DND-41 (cell line): ENCODE measurements at regions not wholly inside any gene's neighbourhood (a gene's known extent, or its start where the extent isn't known, plus 50 kb on each side); places are given as distances from the start of the nearest gene placed in this dataset.
"Not testable (repeated sequence)": the region's sequence is repeated elsewhere in the genome, so short reads cannot be mapped to it uniquely, and the experiment has no call there.

Experiments used
- ATAC-seq: fragments of 200-7000 bp; cut with Tn5 transposase; 3 replicates; pipeline ENCODE4 v1.9.1; 2021; ENCODE audit warnings: low read depth; ENCODE audit not compliant: insufficient read depth
- DNase-seq: peaks from one replicate; pipeline ENCODE4 v3.0.0-alpha.2; 2020
- H2AFZ ChIP-seq: 2 replicates; pipeline ENCODE4 v1.6.0; 2012; ENCODE audit warnings: low read depth, low read length
- H3K27ac ChIP-seq: 2 replicates; pipeline ENCODE4 v1.5.1; 2012; ENCODE audit warnings: low read length, inconsistent platforms
- H3K27me3 ChIP-seq: fragments of 200-600 bp; sonication (generic); 2 replicates; pipeline ENCODE4 v1.6.0; 2012; ENCODE audit warnings: low read length, mild to moderate bottlenecking, inconsistent platforms; ENCODE audit not compliant: insufficient read depth, poor library complexity
- H3K36me3 ChIP-seq: 2 replicates; pipeline ENCODE4 v1.5.1; 2012; ENCODE audit warnings: low read length, inconsistent platforms; ENCODE audit not compliant: insufficient read depth
- H3K4me1 ChIP-seq: 2 replicates; pipeline ENCODE4 v1.5.1; 2012; ENCODE audit warnings: mild to moderate bottlenecking, low read length; ENCODE audit not compliant: insufficient read depth
- H3K4me2 ChIP-seq: 2 replicates; pipeline ENCODE4 v1.6.0; 2012; ENCODE audit warnings: mild to moderate bottlenecking, moderate library complexity, low read length, inconsistent platforms; ENCODE audit not compliant: insufficient read depth
- H3K4me3 ChIP-seq, 2 experiments: fragments of 200-600 bp in 1 of 2; shearing (Covaris generic) in 1 of 2; 2 replicates each; pipeline ENCODE4 v1.5.1; 2012 to 2016; ENCODE audit warnings: inconsistent platforms in 2 of 2, low read length in 2 of 2, mild to moderate bottlenecking in 2 of 2, low read depth in 1 of 2, moderate library complexity in 1 of 2
- H3K79me2 ChIP-seq: 2 replicates; pipeline ENCODE4 v1.6.0; 2012; ENCODE audit warnings: low read length, inconsistent platforms; ENCODE audit not compliant: insufficient read depth
- H3K9ac ChIP-seq: 2 replicates; pipeline ENCODE4 v1.6.0; 2012; ENCODE audit warnings: low read depth, mild to moderate bottlenecking, inconsistent platforms, low read length, moderate library complexity
- H3K9me3 ChIP-seq: 2 replicates; pipeline ENCODE4 v1.5.1; 2012; ENCODE audit warnings: low read length, moderate library complexity, mild to moderate bottlenecking, inconsistent platforms; ENCODE audit not compliant: insufficient read depth, severe bottlenecking
- H4K20me1 ChIP-seq: 2 replicates; pipeline ENCODE4 v1.6.0; 2012; ENCODE audit warnings: low read length; ENCODE audit not compliant: insufficient read depth
- EZH2 ChIP-seq: IDR thresholded peaks from 3 replicates; pipeline ENCODE4 v1.6.1; 2012; ENCODE audit warnings: borderline replicate concordance, low read depth, mild to moderate bottlenecking, moderate library complexity, low read length, inconsistent platforms; ENCODE audit not compliant: severe bottlenecking
- TF ChIP-seq, protein P1 (sequence below): IDR thresholded peaks from 2 replicates; pipeline ENCODE4 v1.5.1; 2012; ENCODE audit warnings: borderline replicate concordance, low read length, moderate library complexity, mild to moderate bottlenecking; ENCODE audit not compliant: poor library complexity, severe bottlenecking; ENCODE audit errors: extremely low read depth

DNA sequence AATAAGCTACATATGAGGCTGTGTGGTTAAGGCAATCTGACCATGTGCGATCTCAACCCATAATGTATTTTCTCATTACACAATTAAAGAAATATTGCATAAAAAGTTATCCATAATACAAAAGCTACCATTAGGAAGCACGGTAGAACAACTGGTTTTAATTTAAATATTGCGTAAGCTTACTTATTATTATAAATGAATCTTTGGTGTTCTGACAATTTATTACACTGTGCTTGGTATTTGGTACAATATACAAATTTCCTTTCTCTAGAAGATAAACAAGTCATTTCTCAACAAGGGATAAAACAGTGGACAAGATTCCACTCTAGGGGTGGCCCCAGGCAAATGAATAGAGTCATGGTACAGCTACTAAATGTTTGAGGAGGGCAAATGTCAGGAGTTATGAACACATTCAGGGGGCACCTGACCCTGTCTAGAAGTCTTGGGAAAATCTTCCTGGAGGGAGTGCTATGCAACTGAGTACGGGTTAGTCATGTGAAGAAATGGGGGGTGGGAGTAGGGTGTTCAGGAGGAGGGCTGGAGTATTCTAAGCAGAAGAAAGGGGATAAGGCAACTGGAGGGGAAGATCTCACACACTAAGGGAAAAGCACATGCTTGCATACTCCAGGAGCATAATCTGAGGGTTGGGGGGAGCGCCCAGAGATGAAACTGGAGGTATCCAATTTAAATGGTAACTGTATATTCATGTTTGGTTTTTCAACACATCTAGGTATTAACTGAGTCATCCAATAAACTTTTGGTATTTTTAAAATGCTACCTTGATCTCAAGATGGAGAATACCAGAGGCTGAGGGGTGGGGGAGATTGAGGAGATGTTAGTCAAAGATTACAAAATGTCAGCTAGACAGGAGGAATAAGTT, 296.9 kb upstream of the SGK1 start:
- Histone ChIP-seq H4K20me1 (no peaks in the 10 kb centered on the region), H3K36me3 (no peaks in the 10 kb centered on the region), H2AFZ (no peak overlapping the region), H3K4me2 (no peak overlapping the region), H3K9ac (no peak overlapping the region), H3K9me3 (no peaks in the 10 kb centered on the region), H3K4me1 (no peaks in the 10 kb centered on the region), H3K4me3 (no peak overlapping the region), H3K79me2 (no peaks in the 10 kb centered on the region), H3K27me3 (peaks cover 9% of the 10 kb centered on the region), H3K27ac (no peak overlapping the region)
- ATAC-seq (no peak), DNase-seq (no peak)
- TF ChIP-seq, protein P1, sequence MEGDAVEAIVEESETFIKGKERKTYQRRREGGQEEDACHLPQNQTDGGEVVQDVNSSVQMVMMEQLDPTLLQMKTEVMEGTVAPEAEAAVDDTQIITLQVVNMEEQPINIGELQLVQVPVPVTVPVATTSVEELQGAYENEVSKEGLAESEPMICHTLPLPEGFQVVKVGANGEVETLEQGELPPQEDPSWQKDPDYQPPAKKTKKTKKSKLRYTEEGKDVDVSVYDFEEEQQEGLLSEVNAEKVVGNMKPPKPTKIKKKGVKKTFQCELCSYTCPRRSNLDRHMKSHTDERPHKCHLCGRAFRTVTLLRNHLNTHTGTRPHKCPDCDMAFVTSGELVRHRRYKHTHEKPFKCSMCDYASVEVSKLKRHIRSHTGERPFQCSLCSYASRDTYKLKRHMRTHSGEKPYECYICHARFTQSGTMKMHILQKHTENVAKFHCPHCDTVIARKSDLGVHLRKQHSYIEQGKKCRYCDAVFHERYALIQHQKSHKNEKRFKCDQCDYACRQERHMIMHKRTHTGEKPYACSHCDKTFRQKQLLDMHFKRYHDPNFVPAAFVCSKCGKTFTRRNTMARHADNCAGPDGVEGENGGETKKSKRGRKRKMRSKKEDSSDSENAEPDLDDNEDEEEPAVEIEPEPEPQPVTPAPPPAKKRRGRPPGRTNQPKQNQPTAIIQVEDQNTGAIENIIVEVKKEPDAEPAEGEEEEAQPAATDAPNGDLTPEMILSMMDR = no peak
- no peak for TF ChIP-seq EZH2

DNA sequence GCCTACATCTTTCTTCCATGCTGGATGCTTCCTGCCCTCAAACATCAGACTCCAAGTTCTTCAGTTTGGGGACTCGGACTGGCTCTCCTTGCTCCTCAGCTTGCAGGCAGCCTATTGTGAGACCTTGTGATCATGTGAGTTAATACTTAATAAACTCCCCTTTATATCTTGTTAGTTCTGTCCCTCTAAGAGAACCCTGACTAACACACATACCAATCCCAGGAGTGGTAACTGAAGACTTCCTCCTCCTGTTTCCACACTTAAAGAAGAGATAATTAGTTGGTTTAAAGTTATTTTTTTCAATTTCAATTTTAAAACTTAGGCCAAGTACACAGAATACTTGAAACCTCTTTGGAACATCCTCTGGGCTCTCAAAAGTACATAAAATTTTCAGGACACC, 294.2 kb upstream of the SGK1 start:
- not testable (repeated sequence) for H3K27me3 ChIP-seq, DNase-seq, H2AFZ ChIP-seq, H3K9me3 ChIP-seq, H3K79me2 ChIP-seq, H3K36me3 ChIP-seq, H3K9ac ChIP-seq, H3K27ac ChIP-seq, H3K4me3 ChIP-seq, H4K20me1 ChIP-seq, H3K4me1 ChIP-seq, H3K4me2 ChIP-seq, ATAC-seq

DNA sequence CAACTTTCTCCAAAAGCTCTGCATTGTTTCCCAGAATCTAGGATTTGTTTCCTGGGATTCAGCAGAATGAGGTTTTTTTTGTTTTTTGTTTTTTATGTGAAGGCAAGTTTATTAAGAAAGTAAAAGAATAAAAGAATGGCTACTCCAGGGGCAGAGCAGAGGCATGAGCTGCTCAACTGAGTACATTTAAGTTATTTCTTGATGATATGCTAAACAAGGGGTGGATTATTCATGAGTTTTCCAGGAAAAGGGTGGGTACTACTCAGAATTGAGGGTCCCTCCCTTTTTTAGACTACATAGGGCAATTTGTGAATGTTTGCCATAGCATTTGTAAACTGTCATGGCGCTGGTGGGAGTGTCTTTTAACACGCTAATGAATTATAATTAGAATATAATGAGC, 292.5 kb upstream of the SGK1 start:
- ATAC-seq (no peak), DNase-seq (no peak)
- no peaks in the 10 kb centered on the region for H3K27me3 ChIP-seq
- no peak overlapping the region for H3K4me3 ChIP-seq
- no peak overlapping the region for H3K4me2 ChIP-seq
- H4K20me1 ChIP-seq = no peaks in the 10 kb centered on the region
- H3K9me3 ChIP-seq = no peaks in the 10 kb centered on the region
- H3K9ac ChIP-seq = no peak overlapping the region
- no peaks in the 10 kb centered on the region for H3K36me3 ChIP-seq
- no peaks in the 10 kb centered on the region for H3K4me1 ChIP-seq
- no peak overlapping the region for H3K27ac ChIP-seq
- no peak overlapping the region for H2AFZ ChIP-seq
- TF ChIP-seq EZH2 = no peak
- TF ChIP-seq, protein P1 = no peak
- no peaks in the 10 kb centered on the region for H3K79me2 ChIP-seq

DNA sequence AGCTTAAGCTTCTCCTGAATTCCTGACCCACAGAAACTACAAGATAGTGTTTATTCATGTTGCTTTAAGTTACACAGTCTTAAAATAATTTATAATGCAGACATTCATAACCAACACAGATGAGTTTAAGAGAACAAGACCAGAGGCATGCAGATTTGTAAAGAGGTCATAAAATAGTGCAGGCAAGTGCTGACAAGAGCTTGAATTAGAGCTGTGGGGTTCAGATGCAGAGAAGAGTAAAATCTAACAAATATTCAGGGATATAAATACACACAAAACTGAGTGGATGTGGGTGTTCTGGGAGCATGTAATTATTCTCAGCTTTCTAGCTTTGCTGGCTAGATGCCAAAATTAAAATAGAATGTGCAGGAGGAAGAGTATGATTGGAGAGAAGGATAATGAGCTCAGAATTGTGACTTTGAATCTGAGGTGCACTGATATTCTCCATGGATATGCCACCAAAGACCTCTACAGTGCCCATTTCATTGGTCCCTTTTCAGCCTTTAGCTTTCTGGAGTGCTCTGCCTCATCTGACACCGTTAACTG, 291.9 kb upstream of the SGK1 start:
- no peaks in the 10 kb centered on the region for H3K4me1 ChIP-seq
- ATAC-seq (no peak), DNase-seq (no peak)
- no peaks in the 10 kb centered on the region for H3K9me3 ChIP-seq
- H3K79me2 ChIP-seq = no peaks in the 10 kb centered on the region
- H3K9ac ChIP-seq = no peak overlapping the region
- H4K20me1 ChIP-seq = no peaks in the 10 kb centered on the region
- no peaks in the 10 kb centered on the region for H3K27me3 ChIP-seq
- H3K4me3 ChIP-seq = no peak overlapping the region
- no peak overlapping the region for H3K27ac ChIP-seq
- H3K36me3 ChIP-seq = no peaks in the 10 kb centered on the region
- H2AFZ ChIP-seq = no peak overlapping the region
- TF ChIP-seq EZH2 = no peak
- TF ChIP-seq, protein P1 = no peak
- no peak overlapping the region for H3K4me2 ChIP-seq
